GM12892 (cell line): ENCODE measurements at regions not wholly inside any gene's neighbourhood (a gene's known extent, or its start where the extent isn't known, plus 50 kb on each side); places are given as distances from the start of the nearest gene placed in this dataset.

Source experiments
- POLR2A ChIP-seq: IDR thresholded peaks from 2 replicates; pipeline ENCODE4 v1.6.1; 2011; ENCODE audit warnings: low read depth, low read length, control low read depth
- TAF1 ChIP-seq: IDR thresholded peaks from 2 replicates; pipeline ENCODE4 v1.6.1; 2011; ENCODE audit warnings: low read depth, mild to moderate bottlenecking, control low read depth, low read length, borderline replicate concordance

- TF ChIP-seq TAF1 (no peak), POLR2A (no peak)
Measured at GRCh38 chr5:92852219-92852618, 728.8 kb downstream of the NR2F1-AS1 start.
